GM12891 (cell line): ENCODE measurements at regions not wholly inside any gene's neighbourhood (a gene's known extent, or its start where the extent isn't known, plus 50 kb on each side); places are given as distances from the start of the nearest gene placed in this dataset.

ENCODE experiments used
- POLR2AphosphoS5 ChIP-seq: IDR thresholded peaks from 2 replicates; pipeline ENCODE4 v1.6.1; 2011; ENCODE audit warnings: low read depth, low read length, control low read depth
- TAF1 ChIP-seq: IDR thresholded peaks from 2 replicates; pipeline ENCODE4 v1.6.1; 2011; ENCODE audit warnings: low read depth, low read length, control low read depth

- TF ChIP-seq POLR2AphosphoS5 (no peak), TAF1 (no peak)
These were observed 298.5 kb upstream of the SLC35B3 start for GRCh38 chr6:8733879-8734278.
